ENCODE measurements at regions not wholly inside any gene's neighbourhood (a gene's known extent, or its start where the extent isn't known, plus 50 kb on each side); places are given as distances from the start of the nearest gene placed in this dataset.

DNA sequence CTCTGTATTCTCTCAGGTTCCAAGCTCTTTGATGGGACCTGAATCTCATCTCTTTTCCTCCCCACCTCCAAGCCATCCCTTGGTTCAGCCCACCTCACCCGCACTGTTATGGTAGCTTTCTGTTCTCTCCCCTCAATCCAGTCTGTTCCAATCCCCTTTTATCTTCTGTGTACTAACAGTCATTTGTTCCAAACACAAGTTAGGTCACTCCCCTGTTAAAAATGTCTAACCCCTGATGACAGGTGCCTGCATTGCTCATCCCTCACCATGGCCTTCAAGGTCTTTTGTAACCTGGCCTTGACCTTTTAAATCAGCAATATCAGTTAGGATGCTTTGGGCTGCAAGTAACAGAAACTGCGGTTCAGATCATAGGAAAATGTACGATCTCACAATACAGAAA is 74.8 kb downstream of the CYP26A1 start:
- Histone ChIP-seq H3K4me2 (peak overlapping the region in 6 of 11 experiments; percentile 27 to 54 (median 46); a peak in 7 of 22 replicates), H3K9me3 (replicated peaks in 1 of 11) (peaks cover 5 to 19% (median 8%) of the 10 kb centered on the region in 11 experiments), H3K27me3 (peaks cover 0 to 32% (median 0%) of the 10 kb centered on the region in 11 experiments; a peak in 4 of 22 replicates), H3K9ac (no peak overlapping the region), H4K20me1 (no peaks in the 10 kb centered on the region), H3K36me3 (no peaks in the 10 kb centered on the region), H3K4me1 (peaks cover 12 to 67% (median 39%) of the 10 kb centered on the region in 10 experiments), H3K27ac (no peak overlapping the region), H3K4me3 (no peak overlapping the region)
- TF ChIP-seq Cebpa-rat (IDR thresholded peaks at IDR 0.05): no peak

DNA sequence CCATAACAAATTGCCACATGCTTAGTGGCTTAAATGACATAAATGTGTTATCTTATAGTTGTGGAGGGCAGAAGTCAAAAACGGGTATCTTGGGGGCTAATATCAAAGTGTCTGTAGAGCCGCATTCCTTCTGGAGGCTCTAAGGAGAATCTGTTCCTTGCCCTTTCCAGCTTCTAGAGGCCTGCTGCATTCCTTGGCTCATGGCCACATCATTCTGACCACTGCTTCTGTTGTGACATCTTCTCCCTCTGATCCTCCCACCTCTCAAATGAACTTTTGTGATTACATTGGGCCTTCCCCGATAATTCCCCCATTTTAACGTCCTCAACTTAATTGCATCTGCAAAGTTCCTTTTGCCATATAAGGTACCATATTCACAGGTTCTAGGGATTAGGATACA is 76.1 kb downstream of the CYP26A1 start:
- Histone ChIP-seq H3K4me1 (peaks cover 12 to 65% (median 39%) of the 10 kb centered on the region in 10 experiments), H3K9ac (no peak overlapping the region), H3K27me3 (peaks cover 0 to 32% (median 0%) of the 10 kb centered on the region in 11 experiments; a peak in 4 of 22 replicates), H3K4me2 (peak overlapping the region in 9 of 11 experiments; percentile 55 to 78 (median 73); a peak in 13 of 22 replicates), H3K36me3 (no peaks in the 10 kb centered on the region), H3K9me3 (replicated peaks in 1 of 11) (peaks cover 8 to 22% (median 12%) of the 10 kb centered on the region in 11 experiments), H4K20me1 (no peaks in the 10 kb centered on the region), H3K27ac (no peak overlapping the region), H3K4me3 (no peak overlapping the region)
- TF ChIP-seq Cebpa-rat (IDR thresholded peaks at IDR 0.05): no peak

DNA sequence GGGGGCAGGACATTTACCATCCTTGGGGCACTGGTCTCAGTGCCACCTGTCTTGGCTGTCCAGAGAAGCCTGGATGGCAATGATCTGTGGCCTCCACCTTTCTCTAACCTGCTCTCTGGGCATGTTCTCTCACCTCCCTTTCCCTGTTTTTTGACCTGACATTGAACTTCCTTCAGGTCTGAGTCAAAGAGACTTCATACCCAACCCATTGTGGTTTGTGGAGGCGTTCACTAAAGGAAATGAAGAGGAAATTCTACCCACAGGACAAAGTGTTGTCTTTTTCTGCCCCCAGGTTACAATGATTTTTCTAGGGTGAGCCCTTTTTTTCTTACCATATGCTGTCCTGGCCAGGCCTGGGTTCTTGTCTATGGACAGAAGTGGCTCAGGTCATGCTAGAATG is 76.6 kb downstream of the CYP26A1 start:
- Histone ChIP-seq H3K4me1 (peaks cover 12 to 59% (median 37%) of the 10 kb centered on the region in 10 experiments), H3K27me3 (peaks cover 0 to 32% (median 0%) of the 10 kb centered on the region in 11 experiments; a peak in 4 of 22 replicates), H3K9ac (no peak overlapping the region), H3K4me3 (no peak overlapping the region), H3K4me2 (peak overlapping the region; percentile 51 to 78 (median 71)), H3K36me3 (no peaks in the 10 kb centered on the region), H3K9me3 (replicated peaks in 1 of 11) (peaks cover 8 to 26% (median 13%) of the 10 kb centered on the region in 11 experiments), H4K20me1 (no peaks in the 10 kb centered on the region), H3K27ac (no peak overlapping the region)
- TF ChIP-seq Cebpa-rat (IDR thresholded peaks at IDR 0.05): no peak

DNA sequence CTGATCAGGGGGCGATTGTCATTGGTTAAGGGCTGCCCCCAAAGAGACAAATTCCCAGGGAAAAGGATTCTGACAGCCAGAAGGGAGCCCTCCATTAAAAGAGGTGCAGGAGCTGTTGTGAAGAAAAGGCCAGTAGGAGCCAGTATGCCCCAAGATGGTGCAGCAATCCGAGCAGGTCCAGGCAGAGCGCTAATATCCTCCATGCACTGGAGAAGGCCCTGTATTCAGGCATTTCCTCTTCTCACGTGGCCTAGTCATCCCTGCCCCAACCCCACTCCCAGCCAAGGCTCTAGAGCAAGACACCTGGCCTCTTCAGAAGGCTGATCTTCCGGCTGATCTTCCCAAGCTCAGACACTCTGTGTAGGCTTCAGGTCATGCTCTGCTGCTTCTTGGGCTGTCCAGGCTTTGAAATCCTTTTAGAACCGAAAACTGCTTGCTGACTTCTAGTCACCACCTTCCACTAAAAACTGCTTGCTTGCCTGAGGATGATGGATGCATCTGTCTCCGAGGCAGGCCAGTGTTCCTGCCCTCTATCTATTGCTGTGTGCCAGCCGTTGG is 77.4 kb downstream of the CYP26A1 start:
- TF ChIP-seq Cebpa-rat (IDR thresholded peaks at IDR 0.05): no peak
- Histone ChIP-seq H3K9me3 (replicated peaks in 1 of 11) (peaks cover 8 to 26% (median 16%) of the 10 kb centered on the region in 11 experiments), H3K36me3 (no peaks in the 10 kb centered on the region), H4K20me1 (no peaks in the 10 kb centered on the region), H3K4me1 (peaks cover 12 to 52% (median 34%) of the 10 kb centered on the region in 10 experiments), H3K4me2 (peak overlapping the region; percentile 51 to 78 (median 71)), H3K27ac (no peak overlapping the region), H3K9ac (no peak overlapping the region), H3K27me3 (peaks cover 0 to 27% (median 0%) of the 10 kb centered on the region in 11 experiments; a peak in 4 of 22 replicates), H3K4me3 (no peak overlapping the region)

DNA sequence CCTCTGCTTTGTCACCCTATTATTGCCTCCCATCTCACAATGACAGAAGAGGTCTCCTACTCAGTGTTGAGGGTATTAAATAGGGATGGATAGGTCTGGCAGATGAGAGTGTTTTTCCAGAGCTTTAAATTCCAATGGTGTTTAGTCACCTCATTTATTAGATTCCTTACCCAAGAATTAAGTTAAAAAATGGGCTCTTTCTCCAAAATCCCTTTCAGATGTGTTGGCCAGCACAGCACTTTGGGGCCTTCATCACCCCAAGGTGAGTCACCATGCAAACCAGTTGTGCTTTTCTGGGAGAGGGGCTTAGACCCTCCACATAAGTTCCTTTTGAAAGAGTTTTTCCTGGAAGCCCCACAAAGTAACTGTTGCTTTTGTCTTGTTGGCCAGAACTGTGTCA is 78.4 kb downstream of the CYP26A1 start:
- TF ChIP-seq Cebpa-rat (IDR thresholded peaks at IDR 0.05): no peak
- no peak overlapping the region for H3K9ac ChIP-seq
- peak overlapping the region in 2 of 11 experiments; percentile 51 to 73; a peak in 2 of 22 replicates for H3K4me2 ChIP-seq
- H4K20me1 ChIP-seq: no peaks in the 10 kb centered on the region
- H3K27me3 ChIP-seq: peaks cover 0 to 25% (median 0%) of the 10 kb centered on the region in 11 experiments; a peak in 3 of 22 replicates
- peaks cover 8 to 26% (median 16%) of the 10 kb centered on the region in 11 experiments for H3K9me3 ChIP-seq (replicated peaks in 1 of 11)
- peaks cover 12 to 43% (median 30%) of the 10 kb centered on the region in 10 experiments for H3K4me1 ChIP-seq
- H3K4me3 ChIP-seq: no peak overlapping the region
- no peaks in the 10 kb centered on the region for H3K36me3 ChIP-seq
- H3K27ac ChIP-seq: no peak overlapping the region

DNA sequence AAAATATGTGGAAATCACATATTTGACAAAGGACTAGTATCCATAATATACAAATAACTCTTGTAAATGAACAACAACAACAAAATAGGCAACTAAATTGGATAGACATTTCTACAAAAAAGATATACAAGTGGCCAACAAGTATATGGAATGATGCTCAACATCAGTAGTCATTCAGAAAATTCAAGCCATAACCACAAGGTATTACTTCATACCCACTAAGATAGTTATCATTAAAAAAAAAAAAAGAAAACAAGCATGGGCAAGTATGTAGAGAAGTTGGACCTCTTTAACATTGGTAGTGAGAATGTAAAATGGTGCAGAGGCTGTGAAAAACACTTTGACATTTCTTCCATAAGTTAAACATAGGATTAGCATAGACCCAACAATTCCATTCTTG is 80.8 kb downstream of the CYP26A1 start:
- Histone ChIP-seq H3K27me3 (peaks cover 0 to 5% (median 0%) of the 10 kb centered on the region in 11 experiments; a peak in 1 of 22 replicates), H3K9me3 (replicated peaks in 1 of 11) (peaks cover 17 to 39% (median 33%) of the 10 kb centered on the region in 11 experiments), H3K4me1 (peaks cover 12 to 24% (median 20%) of the 10 kb centered on the region in 10 experiments), H3K27ac (no peak overlapping the region), H3K4me2 (no peak overlapping the region), H3K36me3 (no peaks in the 10 kb centered on the region), H3K9ac (no peak overlapping the region), H4K20me1 (no peaks in the 10 kb centered on the region), H3K4me3 (no peak overlapping the region)
- no peak for TF ChIP-seq Cebpa-rat (IDR thresholded peaks at IDR 0.05)

DNA sequence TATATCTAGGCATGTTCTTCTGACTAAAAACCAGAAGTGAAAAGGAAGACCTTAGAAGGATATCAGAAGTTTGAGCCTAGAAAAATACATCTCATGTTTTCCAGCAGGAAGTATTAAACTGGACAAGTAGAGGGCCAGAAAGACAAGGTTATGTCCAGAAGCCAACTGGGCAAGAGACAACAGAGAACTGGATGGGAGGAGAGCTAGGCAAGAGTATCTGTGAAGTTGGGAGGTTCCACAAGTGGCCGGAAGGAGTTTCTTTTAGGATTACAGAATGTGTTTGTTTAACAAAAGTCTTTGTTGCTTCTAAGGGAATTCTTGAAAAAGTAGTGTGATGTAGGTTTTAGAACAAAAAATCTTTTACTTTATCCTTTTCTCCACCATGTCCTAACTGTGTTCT is 86.4 kb downstream of the CYP26A1 start:
- Histone ChIP-seq H3K4me2 (peak overlapping the region in 2 of 11 experiments; percentile 34 to 68; a peak in 3 of 22 replicates), H4K20me1 (no peaks in the 10 kb centered on the region), H3K4me3 (no peak overlapping the region), H3K4me1 (peaks cover 0 to 20% (median 0%) of the 10 kb centered on the region in 10 experiments; a peak in 6 of 20 replicates), H3K27me3 (no peaks in the 10 kb centered on the region), H3K27ac (no peak overlapping the region), H3K9me3 (replicated peaks in 1 of 11) (peaks cover 6 to 25% (median 18%) of the 10 kb centered on the region in 11 experiments; a peak in 19 of 22 replicates), H3K9ac (no peak overlapping the region), H3K36me3 (no peaks in the 10 kb centered on the region)
- TF ChIP-seq Cebpa-rat (IDR thresholded peaks at IDR 0.05): no peak

DNA sequence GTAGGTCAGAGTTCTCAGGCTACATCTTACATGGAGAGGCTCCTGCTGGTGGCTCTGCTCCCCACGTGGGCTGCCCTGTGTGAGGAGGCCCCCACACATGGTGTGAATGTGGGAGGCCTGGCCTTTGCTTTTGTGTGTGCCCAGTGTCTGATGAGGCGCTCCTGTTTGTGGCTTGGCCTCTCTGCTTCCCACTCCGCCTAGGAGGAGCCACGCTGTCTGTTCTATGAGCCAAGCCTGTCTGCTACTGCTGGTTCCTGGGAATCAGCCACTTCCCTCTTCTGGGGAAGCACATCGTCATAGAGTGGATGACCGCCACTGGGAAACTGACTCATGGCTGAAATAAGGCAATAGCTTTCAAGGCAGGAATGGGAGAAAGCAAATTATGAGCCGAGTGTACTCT is 87.1 kb downstream of the CYP26A1 start:
- no peaks in the 10 kb centered on the region for H3K36me3 ChIP-seq
- peaks cover under 1 to 22% (median 4%) of the 10 kb centered on the region in 10 experiments; a peak in 14 of 20 replicates for H3K4me1 ChIP-seq
- no peak overlapping the region for H3K4me3 ChIP-seq
- TF ChIP-seq Cebpa-rat (IDR thresholded peaks at IDR 0.05): no peak
- peak overlapping the region in 3 of 11 experiments; percentile 13 to 68 (median 52); a peak in 5 of 22 replicates for H3K4me2 ChIP-seq
- H3K27ac ChIP-seq: 0 out of 22 replicates have a peak overlapping the region, but pooled peaks of 1 of the 11 experiments have one; percentile 8
- no peaks in the 10 kb centered on the region for H4K20me1 ChIP-seq
- no peak overlapping the region for H3K9ac ChIP-seq
- no peaks in the 10 kb centered on the region for H3K27me3 ChIP-seq
- peaks cover 6 to 21% (median 17%) of the 10 kb centered on the region in 11 experiments; a peak in 19 of 22 replicates for H3K9me3 ChIP-seq (replicated peaks in 1 of 11)

DNA sequence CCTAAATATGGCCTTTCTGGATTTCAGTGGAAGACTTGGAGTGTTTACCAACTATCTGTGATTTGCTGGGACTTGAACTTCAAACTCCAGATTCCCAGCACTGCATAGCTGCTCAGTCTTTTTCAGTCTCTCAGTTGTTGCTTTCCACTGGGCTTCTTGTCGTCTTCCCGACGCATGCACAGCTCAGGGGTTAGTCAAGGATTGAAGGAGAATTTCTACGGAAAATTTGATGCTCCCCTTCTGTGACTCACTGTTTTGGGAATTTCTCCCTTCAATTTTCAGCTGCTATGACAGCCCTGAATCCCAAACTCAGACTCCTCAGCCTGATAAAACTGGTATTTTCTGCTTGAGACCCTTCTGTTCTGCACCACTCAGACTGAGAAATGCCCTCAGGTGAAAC is 91.7 kb downstream of the CYP26A1 start:
- Histone ChIP-seq H4K20me1 (no peaks in the 10 kb centered on the region), H3K4me3 (no peak overlapping the region), H3K27me3 (no peaks in the 10 kb centered on the region), H3K27ac (no peak overlapping the region), H3K9me3 (replicated peaks in 1 of 11) (peaks cover 13 to 25% (median 18%) of the 10 kb centered on the region in 11 experiments), H3K36me3 (no peaks in the 10 kb centered on the region), H3K4me2 (peak overlapping the region in 3 of 11 experiments; percentile 4 to 24 (median 9); a peak in 1 of 22 replicates), H3K4me1 (peaks cover 3 to 18% (median 8%) of the 10 kb centered on the region in 10 experiments; a peak in 16 of 20 replicates), H3K9ac (no peak overlapping the region)
- TF ChIP-seq Cebpa-rat (IDR thresholded peaks at IDR 0.05): no peak
